ENCODE measurements at regions not wholly inside any gene's neighbourhood (a gene's known extent, or its start where the extent isn't known, plus 50 kb on each side); places are given as distances from the start of the nearest gene placed in this dataset.
A peak's percentile ranks its signal among the peaks of the same experiment; 100 is the strongest.

DNA sequence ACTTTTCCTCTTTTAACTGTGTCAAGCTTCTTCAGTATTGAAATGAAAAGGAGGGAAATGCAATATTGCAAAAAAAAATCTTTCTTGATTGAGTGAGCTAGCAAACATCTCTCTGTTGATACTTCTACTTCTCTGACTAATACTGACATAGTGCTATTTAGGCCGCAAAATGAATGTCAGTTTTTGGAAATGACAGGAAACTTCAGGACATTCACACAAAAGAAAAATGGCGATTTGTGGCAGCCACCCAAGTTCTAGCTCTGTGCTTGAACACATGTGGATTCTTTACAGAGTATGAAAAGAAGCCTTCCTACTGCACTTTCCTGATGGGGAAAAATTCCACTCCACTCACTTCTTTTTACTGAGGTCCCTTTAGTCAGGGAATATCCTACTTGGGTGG, 486.8 kb upstream of the ALCAM start:
- Histone ChIP-seq H3K27ac (ENCODE audit: low read depth, low read length) (no peak overlapping the region), H3K27me3 (ENCODE audit: control insufficient read depth, insufficient read depth, low read length) (no peaks in the 10 kb centered on the region), H3K36me3 (ENCODE audit: control insufficient read depth, insufficient read depth, low read length) (no peaks in the 10 kb centered on the region), H3K4me1 (ENCODE audit: control insufficient read depth, insufficient read depth, low read length) (no peaks in the 10 kb centered on the region), H3K9me3 (ENCODE audit: control insufficient read depth, insufficient read depth, low read length) (no peaks in the 10 kb centered on the region), H3K4me3 (ENCODE audit: low read depth, low read length) (no peak overlapping the region)
- DNase-seq (ENCODE audit: low read depth in 4 of 6, low spot score in 6 of 6), result peak in 1 of 6 donors; percentile 10
- 100% methylated on average over 1 of the region's 2 CpGs for WGBS (ENCODE audit: insufficient coverage)

DNA sequence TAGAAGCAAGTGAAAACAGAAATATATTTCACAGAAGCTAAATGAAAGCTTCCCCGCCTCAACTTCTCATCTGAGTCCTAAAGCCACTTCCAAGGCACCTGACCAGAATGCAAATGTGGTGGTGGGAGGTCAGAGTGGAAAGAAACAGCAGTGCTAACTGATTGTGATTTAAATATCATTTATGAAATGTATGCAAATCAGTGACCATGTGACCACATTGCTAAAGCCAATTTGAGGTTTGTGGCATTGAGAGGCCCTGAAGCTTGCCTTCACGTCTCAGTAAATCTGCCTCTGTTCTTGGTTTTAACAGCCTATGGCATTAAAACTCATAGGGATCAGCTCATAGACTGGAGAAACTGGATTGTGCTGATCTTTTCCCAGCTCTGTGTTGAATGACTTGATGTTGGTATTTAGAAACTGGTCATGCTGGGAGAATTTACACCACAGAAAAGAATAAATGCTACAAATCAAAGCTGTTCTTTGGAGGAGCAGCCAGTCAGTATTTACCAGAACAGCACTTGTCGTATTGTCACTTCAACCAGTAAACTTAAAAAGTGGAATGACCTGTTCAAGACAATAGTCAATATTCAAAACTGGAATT, 481.4 kb upstream of the ALCAM start:
- Histone ChIP-seq H3K27ac (ENCODE audit: low read depth, low read length) (no peak overlapping the region), H3K9me3 (ENCODE audit: control insufficient read depth, insufficient read depth, low read length) (no peaks in the 10 kb centered on the region), H3K4me1 (ENCODE audit: control insufficient read depth, insufficient read depth, low read length) (no peaks in the 10 kb centered on the region), H3K27me3 (ENCODE audit: control insufficient read depth, insufficient read depth, low read length) (no peaks in the 10 kb centered on the region), H3K4me3 (ENCODE audit: low read depth, low read length) (no peak overlapping the region), H3K36me3 (ENCODE audit: control insufficient read depth, insufficient read depth, low read length) (no peaks in the 10 kb centered on the region)
- DNase-seq (ENCODE audit: low read depth in 4 of 6, low spot score in 6 of 6), result no peak
- 100% methylated on average over 1 of the region's 3 CpGs for WGBS (ENCODE audit: insufficient coverage)

DNA sequence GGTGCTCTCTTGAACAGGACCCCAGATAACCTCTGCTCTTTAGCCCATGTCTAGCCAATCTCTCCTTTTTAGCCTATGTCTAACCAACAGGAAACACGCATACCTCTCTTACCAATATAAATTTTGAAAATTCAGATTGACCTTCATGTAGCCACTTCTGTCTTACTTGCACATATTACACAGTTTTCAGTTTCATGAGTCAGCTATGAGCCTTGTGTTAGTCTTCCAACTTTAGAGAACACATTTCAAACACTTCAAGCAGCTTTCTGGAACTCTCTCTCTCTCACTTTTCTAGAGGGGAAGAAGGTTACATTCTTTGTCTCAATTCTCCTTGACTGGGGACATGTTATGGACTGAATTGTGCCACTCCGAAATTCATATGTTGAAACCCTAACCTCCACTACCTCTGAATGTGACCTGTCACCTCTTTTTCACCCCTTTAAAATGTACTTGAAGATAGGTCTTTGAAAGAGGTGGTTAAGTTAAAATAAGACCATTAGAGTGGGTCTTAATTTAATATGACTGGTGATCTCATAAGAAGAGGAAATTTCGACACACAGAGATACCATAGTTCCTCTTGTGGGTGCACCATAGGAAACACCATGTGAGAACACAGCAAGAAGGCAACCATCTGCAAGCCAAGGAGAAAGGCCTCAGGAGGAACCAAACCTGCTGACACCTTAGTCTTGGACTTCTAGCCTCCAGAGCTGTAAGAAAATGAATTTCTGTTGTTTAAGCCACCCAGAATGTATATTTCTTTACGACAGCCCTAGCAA, 480.3 kb upstream of the ALCAM start:
- Histone ChIP-seq H3K36me3 (ENCODE audit: control insufficient read depth, insufficient read depth, low read length) (no peaks in the 10 kb centered on the region), H3K27ac (ENCODE audit: low read depth, low read length) (no peak overlapping the region), H3K27me3 (ENCODE audit: control insufficient read depth, insufficient read depth, low read length) (no peaks in the 10 kb centered on the region), H3K9me3 (ENCODE audit: control insufficient read depth, insufficient read depth, low read length) (no peaks in the 10 kb centered on the region), H3K4me3 (ENCODE audit: low read depth, low read length) (no peak overlapping the region), H3K4me1 (ENCODE audit: control insufficient read depth, insufficient read depth, low read length) (no peaks in the 10 kb centered on the region)
- WGBS (ENCODE audit: insufficient coverage), result 100% methylated on average over 2 of the region's 4 CpGs
- no peak for DNase-seq (ENCODE audit: low read depth in 4 of 6, low spot score in 6 of 6)

DNA sequence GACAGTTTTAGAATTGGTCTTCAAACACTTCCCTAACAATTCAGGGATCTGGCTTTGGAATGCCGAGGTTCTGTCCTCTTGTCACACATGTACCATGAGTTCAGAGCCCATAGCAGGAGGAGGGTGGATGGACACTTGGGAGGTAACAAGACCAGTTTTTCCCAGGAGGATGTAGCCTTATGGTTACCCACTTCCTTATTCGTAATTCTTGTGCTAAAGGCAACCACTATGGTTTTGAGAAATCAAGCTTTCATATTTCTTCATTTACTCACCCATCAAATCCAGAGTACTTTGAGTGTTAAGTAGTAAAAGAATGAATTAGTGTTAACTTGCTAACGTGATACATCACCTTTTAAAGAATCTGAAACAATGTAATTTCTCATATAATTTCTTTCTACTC, 479.6 kb upstream of the ALCAM start:
- H3K4me3 ChIP-seq (ENCODE audit: low read depth, low read length), result no peak overlapping the region
- H3K27me3 ChIP-seq (ENCODE audit: control insufficient read depth, insufficient read depth, low read length), result no peaks in the 10 kb centered on the region
- no peaks in the 10 kb centered on the region for H3K36me3 ChIP-seq (ENCODE audit: control insufficient read depth, insufficient read depth, low read length)
- no peak overlapping the region for H3K27ac ChIP-seq (ENCODE audit: low read depth, low read length)
- no peaks in the 10 kb centered on the region for H3K4me1 ChIP-seq (ENCODE audit: control insufficient read depth, insufficient read depth, low read length)
- no CpG with 5 or more reads among the region's 3 CpGs for WGBS (ENCODE audit: insufficient coverage)
- no peak for DNase-seq (ENCODE audit: low read depth in 4 of 6, low spot score in 6 of 6)
- no peaks in the 10 kb centered on the region for H3K9me3 ChIP-seq (ENCODE audit: control insufficient read depth, insufficient read depth, low read length)

DNA sequence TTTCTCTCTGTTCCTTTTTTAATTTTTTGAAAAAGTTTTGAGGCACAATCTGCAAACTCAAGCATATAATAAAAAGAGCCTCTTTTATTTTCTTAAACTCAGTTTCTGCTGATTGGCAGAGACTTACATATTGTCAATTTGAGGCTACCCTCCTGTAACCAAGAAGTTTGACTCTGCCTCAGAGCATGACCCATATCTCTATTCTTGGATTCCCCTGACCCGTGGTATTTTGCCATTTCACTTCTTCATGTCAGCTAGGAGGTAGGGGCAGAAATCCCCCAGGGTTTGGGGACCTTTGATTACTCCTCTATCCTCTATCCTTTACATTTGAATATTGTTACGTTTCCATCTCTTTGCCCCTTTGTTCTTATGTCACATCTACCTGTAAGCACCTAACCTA, 479.1 kb upstream of the ALCAM start:
- DNase-seq (ENCODE audit: low read depth in 4 of 6, low spot score in 6 of 6), result no peak
- Histone ChIP-seq H3K9me3 (ENCODE audit: control insufficient read depth, insufficient read depth, low read length) (no peaks in the 10 kb centered on the region), H3K36me3 (ENCODE audit: control insufficient read depth, insufficient read depth, low read length) (no peaks in the 10 kb centered on the region), H3K4me3 (ENCODE audit: low read depth, low read length) (no peak overlapping the region), H3K27ac (ENCODE audit: low read depth, low read length) (no peak overlapping the region), H3K4me1 (ENCODE audit: control insufficient read depth, insufficient read depth, low read length) (no peaks in the 10 kb centered on the region), H3K27me3 (ENCODE audit: control insufficient read depth, insufficient read depth, low read length) (no peaks in the 10 kb centered on the region)
- no CpG with 5 or more reads among the region's 2 CpGs for WGBS (ENCODE audit: insufficient coverage)

DNA sequence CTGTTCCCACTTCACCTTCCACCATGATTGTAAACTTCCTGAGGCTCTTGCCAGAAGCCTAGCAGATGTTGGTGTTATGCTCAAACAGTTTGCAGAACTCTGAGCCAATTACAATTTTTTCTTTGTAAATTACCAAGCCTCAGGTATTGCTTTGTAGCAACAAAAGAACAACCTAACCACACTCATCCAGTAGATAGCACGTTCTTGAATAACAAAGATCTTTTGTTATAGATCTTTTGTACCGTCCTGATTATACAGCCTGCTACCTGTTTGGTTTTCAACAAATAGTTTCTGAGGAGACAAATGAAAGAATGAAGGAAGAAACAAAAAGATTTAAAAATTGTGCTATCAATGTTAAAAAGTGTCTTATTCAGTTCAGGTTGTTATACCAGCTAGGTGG, 474.7 kb upstream of the ALCAM start:
- H3K4me1 ChIP-seq (ENCODE audit: control insufficient read depth, insufficient read depth, low read length), result no peaks in the 10 kb centered on the region
- no peaks in the 10 kb centered on the region for H3K27me3 ChIP-seq (ENCODE audit: control insufficient read depth, insufficient read depth, low read length)
- WGBS (ENCODE audit: insufficient coverage), result no CpG with 5 or more reads among the region's 2 CpGs

DNA sequence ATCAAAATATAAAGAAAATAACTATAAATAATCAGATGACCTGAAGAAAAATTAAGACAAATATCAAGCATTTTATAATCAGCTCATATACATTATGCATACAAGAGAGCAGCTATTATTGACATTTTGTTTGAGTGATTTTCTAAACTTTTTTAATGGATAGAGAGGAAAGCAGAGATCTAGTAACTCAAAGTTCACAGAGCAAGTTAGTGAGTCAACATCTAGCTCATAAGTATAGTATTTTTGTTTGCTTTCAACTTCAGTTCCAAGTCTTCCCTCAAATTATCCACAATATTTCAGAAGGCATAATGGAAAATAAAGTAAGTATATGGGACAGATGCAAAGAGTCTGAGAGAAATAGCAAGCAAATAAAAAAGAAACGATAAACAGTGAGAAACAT, 470.1 kb upstream of the ALCAM start:
- H3K9me3 ChIP-seq (ENCODE audit: control insufficient read depth, insufficient read depth, low read length), result no peaks in the 10 kb centered on the region
- H3K36me3 ChIP-seq (ENCODE audit: control insufficient read depth, insufficient read depth, low read length), result no peaks in the 10 kb centered on the region
- DNase-seq (ENCODE audit: low read depth in 4 of 6, low spot score in 6 of 6), result no peak
- 100% methylated on average over 1 of the region's 1 CpG for WGBS (ENCODE audit: insufficient coverage)
- H3K27me3 ChIP-seq (ENCODE audit: control insufficient read depth, insufficient read depth, low read length), result no peaks in the 10 kb centered on the region
- no peak overlapping the region for H3K27ac ChIP-seq (ENCODE audit: low read depth, low read length)
- no peaks in the 10 kb centered on the region for H3K4me1 ChIP-seq (ENCODE audit: control insufficient read depth, insufficient read depth, low read length)
- H3K4me3 ChIP-seq (ENCODE audit: low read depth, low read length), result no peak overlapping the region

More for the DNA sequence above, 474.7 kb upstream of the ALCAM start:
- Histone ChIP-seq H3K9me3 (ENCODE audit: control insufficient read depth, insufficient read depth, low read length) (no peaks in the 10 kb centered on the region), H3K27ac (ENCODE audit: low read depth, low read length) (no peak overlapping the region), H3K36me3 (ENCODE audit: control insufficient read depth, insufficient read depth, low read length) (no peaks in the 10 kb centered on the region), H3K4me3 (ENCODE audit: low read depth, low read length) (no peak overlapping the region)
- no peak for DNase-seq (ENCODE audit: low read depth in 4 of 6, low spot score in 6 of 6)

DNA sequence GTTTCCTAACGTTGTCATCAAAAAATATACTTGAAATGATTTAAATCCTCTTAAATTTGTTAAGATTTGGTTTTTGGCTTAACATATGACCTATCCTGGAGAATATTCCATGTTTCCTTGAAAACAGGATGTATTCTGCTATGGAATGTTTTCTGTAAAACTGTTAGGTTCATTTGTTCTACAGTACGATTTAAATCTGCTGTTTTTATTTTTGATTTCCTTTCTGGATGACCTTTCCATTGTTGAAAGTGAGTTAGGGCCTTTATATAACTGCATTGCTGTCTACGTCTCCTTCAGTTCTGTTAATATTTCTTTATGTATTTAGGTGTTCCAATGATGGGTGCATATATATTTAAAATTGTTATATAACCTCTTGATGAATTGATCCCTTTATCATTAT, 465.3 kb upstream of the ALCAM start:
- Histone ChIP-seq H3K4me3 (ENCODE audit: low read depth, low read length) (no peak overlapping the region), H3K4me1 (ENCODE audit: control insufficient read depth, insufficient read depth, low read length) (no peaks in the 10 kb centered on the region), H3K27ac (ENCODE audit: low read depth, low read length) (no peak overlapping the region), H3K36me3 (ENCODE audit: control insufficient read depth, insufficient read depth, low read length) (no peaks in the 10 kb centered on the region), H3K9me3 (ENCODE audit: control insufficient read depth, insufficient read depth, low read length) (peaks cover 6% of the 10 kb centered on the region), H3K27me3 (ENCODE audit: control insufficient read depth, insufficient read depth, low read length) (no peaks in the 10 kb centered on the region)
- no CpG with 5 or more reads among the region's 3 CpGs for WGBS (ENCODE audit: insufficient coverage)
- DNase-seq (ENCODE audit: low read depth in 4 of 6, low spot score in 6 of 6), result no peak

DNA sequence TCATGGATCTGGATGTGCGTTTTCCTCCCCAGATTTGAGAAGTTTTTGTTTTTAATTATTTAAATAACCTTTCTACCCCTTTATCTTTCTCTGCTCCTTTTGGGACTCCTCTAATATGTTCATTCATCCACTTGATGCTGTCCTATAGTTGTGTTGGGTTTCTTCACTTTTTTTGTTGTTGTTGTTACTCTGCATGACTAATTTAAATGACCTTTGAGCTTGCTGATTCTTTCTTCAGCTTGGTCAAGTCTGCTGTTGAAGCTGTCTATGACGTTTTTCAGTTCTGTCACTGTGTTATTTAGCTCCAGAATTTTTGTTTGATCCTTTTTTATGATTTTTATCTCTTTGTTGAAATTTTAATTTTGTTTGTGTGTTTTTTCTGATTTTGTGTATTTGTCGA, 463.6 kb upstream of the ALCAM start:
- H3K36me3 ChIP-seq (ENCODE audit: control insufficient read depth, insufficient read depth, low read length), result no peaks in the 10 kb centered on the region
- no peak overlapping the region for H3K4me3 ChIP-seq (ENCODE audit: low read depth, low read length)
- no CpG with 5 or more reads among the region's 3 CpGs for WGBS (ENCODE audit: insufficient coverage)
- H3K27me3 ChIP-seq (ENCODE audit: control insufficient read depth, insufficient read depth, low read length), result no peaks in the 10 kb centered on the region
- H3K27ac ChIP-seq (ENCODE audit: low read depth, low read length), result no peak overlapping the region
- H3K9me3 ChIP-seq (ENCODE audit: control insufficient read depth, insufficient read depth, low read length), result peaks cover 8% of the 10 kb centered on the region
- no peaks in the 10 kb centered on the region for H3K4me1 ChIP-seq (ENCODE audit: control insufficient read depth, insufficient read depth, low read length)
- no peak for DNase-seq (ENCODE audit: low read depth in 4 of 6, low spot score in 6 of 6)

DNA sequence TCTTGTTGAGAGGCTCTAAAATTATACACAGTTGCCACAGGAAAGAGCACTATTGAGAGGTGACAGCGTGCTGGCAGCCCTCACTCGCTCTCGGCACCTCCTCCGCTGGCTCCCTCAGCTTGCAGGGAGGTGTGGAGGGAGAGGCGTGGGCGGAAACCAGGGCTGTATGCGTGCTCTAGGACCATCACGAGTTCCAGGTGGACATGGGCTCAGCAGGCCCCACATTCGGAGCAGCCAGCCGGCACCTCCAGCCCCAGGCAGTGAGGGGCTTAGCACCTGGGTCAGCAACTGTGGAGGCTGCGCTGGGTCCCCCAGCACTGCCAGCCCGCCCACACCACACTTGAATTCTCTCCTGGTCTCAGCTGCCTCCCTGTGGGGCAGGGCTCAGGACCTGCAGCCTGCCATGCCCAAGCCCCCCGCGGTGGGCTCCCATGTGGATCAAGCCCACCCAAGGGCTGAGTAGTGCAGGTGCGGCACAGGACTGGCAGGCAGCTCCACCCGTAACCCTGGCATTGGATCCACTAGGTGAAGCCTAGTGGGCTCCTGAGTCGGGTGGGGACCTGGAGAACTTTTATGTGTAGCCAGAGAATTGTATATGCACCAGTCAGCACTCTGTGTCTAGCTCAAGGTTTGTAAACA, 460.6 kb upstream of the ALCAM start:
- Histone ChIP-seq H3K36me3 (ENCODE audit: control insufficient read depth, insufficient read depth, low read length) (no peaks in the 10 kb centered on the region), H3K27me3 (ENCODE audit: control insufficient read depth, insufficient read depth, low read length) (no peaks in the 10 kb centered on the region), H3K4me1 (ENCODE audit: control insufficient read depth, insufficient read depth, low read length) (no peaks in the 10 kb centered on the region), H3K9me3 (ENCODE audit: control insufficient read depth, insufficient read depth, low read length) (peaks cover 8% of the 10 kb centered on the region), H3K4me3 (ENCODE audit: low read depth, low read length) (no peak overlapping the region), H3K27ac (ENCODE audit: low read depth, low read length) (no peak overlapping the region)
- WGBS (ENCODE audit: insufficient coverage), result 89% methylated on average over 17 of the region's 17 CpGs
- no peak for DNase-seq (ENCODE audit: low read depth in 4 of 6, low spot score in 6 of 6)
